Left lung (tissue), 4 donors: ENCODE measurements at regions not wholly inside any gene's neighbourhood (a gene's known extent, or its start where the extent isn't known, plus 50 kb on each side); places are given as distances from the start of the nearest gene placed in this dataset.

ENCODE experiments used
- ATAC-seq: fragments of 200-7000 bp; cut with Tn5 transposase; one replicate; pipeline ENCODE4 v1.9.1; 2020; ENCODE audit warnings: moderate library complexity
- DNase-seq, 4 donors: peaks; one replicate each; pipeline ENCODE4 v3.0.0-alpha.2; 2013 to 2020
- H3K27ac ChIP-seq, 2 donors: fragments of 200-600 bp; sonication (generic) in 1 of 2; one replicate each; pipeline versions ENCODE4 v1.5.0 to v1.8.0; 2020 to 2021
- H3K27me3 ChIP-seq, 2 donors: fragments of 200-600 bp; sonication (generic) in 1 of 2; one replicate each; pipeline versions ENCODE4 v1.5.0 to v1.8.0; 2020 to 2021
- H3K36me3 ChIP-seq, 2 donors: fragments of 200-600 bp; sonication (generic) in 1 of 2; one replicate each; pipeline versions ENCODE4 v1.5.0 to v1.8.0; 2020 to 2021
- H3K4me1 ChIP-seq, 2 donors: fragments of 200-600 bp; one replicate each; pipeline ENCODE4 v1.8.0; 2021
- H3K4me3 ChIP-seq, 2 donors: fragments of 200-600 bp; sonication (generic) in 1 of 2; one replicate each; pipeline versions ENCODE4 v1.5.0 to v1.8.0; 2020 to 2021; ENCODE audit warnings: mild to moderate bottlenecking in 1 of 2
- H3K9me3 ChIP-seq, 2 donors: fragments of 200-600 bp; sonication (generic) in 1 of 2; one replicate each; pipeline versions ENCODE4 v1.5.0 to v1.8.0; 2020 to 2021
- CTCF ChIP-seq, 2 donors: fragments of 200-600 bp; sonication (generic) in 1 of 2; IDR thresholded peaks; one replicate each; pipeline versions ENCODE4 v1.5.0 to v1.8.0; 2021; ENCODE audit warnings: antibody characterized with exemption in 2 of 2
- intact Hi-C, 2 donors: fragments of 100-400 bp; cut with DNase I; formaldehyde crosslinking; loops; one replicate each; pipeline versions ENCODE4 v1.11.2 to v1.14.2; 2022
- donor health status: DM: no; HTN: yes; CAD: no.
- donor health status: DM: no; HTN: no; CAD: no.

DNA sequence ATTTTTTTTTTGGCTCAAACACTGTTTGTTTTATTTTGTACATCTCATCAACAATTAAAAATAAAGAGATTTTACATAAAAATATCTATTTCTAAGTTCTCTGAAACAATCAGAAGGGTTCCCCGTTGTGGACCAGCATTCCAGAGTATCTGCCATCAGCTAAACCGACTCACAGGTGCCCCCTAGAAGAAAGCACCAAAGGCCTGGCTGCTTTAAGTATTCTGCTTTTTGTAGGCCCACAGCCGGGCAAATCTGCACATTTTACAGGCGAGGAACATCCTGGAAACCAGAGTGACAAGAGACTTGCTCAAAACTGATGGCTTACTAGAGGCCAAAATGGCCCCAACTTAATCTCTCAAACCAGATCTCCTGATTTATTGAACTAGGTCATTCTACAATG lies 82.2 kb upstream of the SETBP1 start:
- Histone ChIP-seq H3K36me3 (no peaks in the 10 kb centered on the region), H3K27me3 (no peaks in the 10 kb centered on the region), H3K4me3 (no peak overlapping the region), H3K27ac (no peak overlapping the region), H3K9me3 (no peaks in the 10 kb centered on the region), H3K4me1 (peaks cover 0 to 4% of the 10 kb centered on the region in 2 donors)
- DNase-seq (no peak), ATAC-seq (no peak)
- TF ChIP-seq CTCF (IDR thresholded peaks at IDR 0.05), result no peak
- intact Hi-C loops, result no loop called here

DNA sequence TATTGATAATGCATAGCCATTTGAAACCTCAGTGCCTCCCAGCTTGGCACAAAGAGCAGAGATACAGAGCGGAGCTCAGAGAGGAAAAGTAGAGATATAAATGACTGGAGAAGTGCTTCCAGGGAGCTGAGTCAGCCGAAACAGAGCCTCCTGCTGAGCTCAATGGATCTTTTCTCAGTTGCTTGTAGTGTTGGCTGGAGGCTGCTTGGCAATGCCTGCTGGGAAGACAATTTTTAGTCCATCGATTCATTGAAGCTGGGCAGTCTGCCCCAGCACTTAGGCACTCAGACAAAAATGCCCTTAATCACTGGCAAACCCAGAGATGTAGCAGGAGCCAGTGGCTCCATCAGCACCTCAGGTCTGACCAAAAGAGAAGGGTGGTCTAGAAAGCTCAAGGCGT lies 81.3 kb upstream of the SETBP1 start:
- ATAC-seq (peak; percentile 30), DNase-seq (no peak)
- no peaks in the 10 kb centered on the region for H3K27me3 ChIP-seq
- H3K4me1 ChIP-seq, result peaks cover 0 to 4% of the 10 kb centered on the region in 2 donors
- H3K36me3 ChIP-seq, result no peaks in the 10 kb centered on the region
- H3K9me3 ChIP-seq, result no peaks in the 10 kb centered on the region
- H3K27ac ChIP-seq, result peak overlapping the region in 1 of 2 donors; percentile 3
- no peak for TF ChIP-seq CTCF (IDR thresholded peaks at IDR 0.05)
- no peak overlapping the region for H3K4me3 ChIP-seq
- intact Hi-C loops, result no loop called here

DNA sequence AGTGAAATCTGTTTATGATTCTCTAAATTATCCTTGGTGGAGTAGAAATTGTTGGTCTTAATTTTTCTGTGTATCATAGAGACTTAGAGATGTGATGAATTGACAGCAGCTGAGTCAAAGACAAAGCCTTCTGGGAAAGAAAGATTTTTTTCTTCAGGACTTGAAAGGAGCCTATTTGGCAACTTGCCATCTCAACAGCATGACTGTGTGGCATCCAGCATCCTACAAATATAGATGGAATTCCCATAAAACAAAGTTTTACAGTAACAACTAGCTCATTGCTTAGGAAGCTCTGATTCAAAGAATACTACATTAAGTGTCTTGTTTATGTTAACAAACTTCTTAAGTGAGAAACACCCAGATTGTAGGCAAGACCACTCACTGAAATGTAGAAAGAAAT lies 79.2 kb upstream of the SETBP1 start:
- Histone ChIP-seq H3K4me3 (no peak overlapping the region), H3K36me3 (no peaks in the 10 kb centered on the region), H3K27me3 (no peaks in the 10 kb centered on the region), H3K4me1 (no peaks in the 10 kb centered on the region), H3K9me3 (no peaks in the 10 kb centered on the region), H3K27ac (peak overlapping the region in 1 of 2 donors; percentile 11)
- ATAC-seq, result no peak
- intact Hi-C loops, result no loop called here
- TF ChIP-seq CTCF (IDR thresholded peaks at IDR 0.05), result no peak
- DNase-seq, result peak in 1 of 4 donors; percentile 7

DNA sequence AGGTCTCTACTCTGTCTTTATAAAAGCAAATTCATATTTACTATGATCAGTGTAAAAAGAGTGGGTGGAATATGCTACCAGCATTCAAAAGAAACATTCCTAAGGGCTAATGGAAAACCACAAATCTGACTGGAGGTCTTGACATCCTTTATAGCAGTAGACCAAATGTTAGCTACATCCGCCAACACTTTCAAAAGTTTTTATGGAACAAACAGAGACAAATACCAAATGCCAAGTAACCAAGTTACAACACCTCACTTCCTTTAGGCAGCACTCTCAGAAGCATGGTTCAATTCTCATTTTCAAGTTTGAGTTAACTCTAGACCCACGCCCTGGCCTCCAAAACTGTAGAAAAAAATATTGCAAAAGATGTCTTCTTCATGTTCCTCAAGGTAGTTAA lies 78.3 kb upstream of the SETBP1 start:
- intact Hi-C loops, result no loop called here
- no peak for ATAC-seq

GRCh38 chr18:44602845-44603244 lies 77.8 kb upstream of the SETBP1 start:
- no peak for TF ChIP-seq CTCF (IDR thresholded peaks at IDR 0.05)
- H3K27ac ChIP-seq, result no peak overlapping the region
- intact Hi-C loops, result no loop called here
- H3K27me3 ChIP-seq, result no peaks in the 10 kb centered on the region
- no peak for DNase-seq
- no peaks in the 10 kb centered on the region for H3K4me1 ChIP-seq
- no peaks in the 10 kb centered on the region for H3K36me3 ChIP-seq
- no peak overlapping the region for H3K4me3 ChIP-seq
- no peak for ATAC-seq
- H3K9me3 ChIP-seq, result no peaks in the 10 kb centered on the region

More for the DNA sequence above, 78.3 kb upstream of the SETBP1 start:
- H3K4me1 ChIP-seq, result no peaks in the 10 kb centered on the region
- no peaks in the 10 kb centered on the region for H3K27me3 ChIP-seq
- H3K9me3 ChIP-seq, result no peaks in the 10 kb centered on the region
- H3K36me3 ChIP-seq, result no peaks in the 10 kb centered on the region
- no peak overlapping the region for H3K4me3 ChIP-seq
- H3K27ac ChIP-seq, result no peak overlapping the region
- DNase-seq, result no peak
- no peak for TF ChIP-seq CTCF (IDR thresholded peaks at IDR 0.05)
